ENCODE measurements at regions not wholly inside any gene's neighbourhood (a gene's known extent, or its start where the extent isn't known, plus 50 kb on each side); places are given as distances from the start of the nearest gene placed in this dataset.

DNA sequence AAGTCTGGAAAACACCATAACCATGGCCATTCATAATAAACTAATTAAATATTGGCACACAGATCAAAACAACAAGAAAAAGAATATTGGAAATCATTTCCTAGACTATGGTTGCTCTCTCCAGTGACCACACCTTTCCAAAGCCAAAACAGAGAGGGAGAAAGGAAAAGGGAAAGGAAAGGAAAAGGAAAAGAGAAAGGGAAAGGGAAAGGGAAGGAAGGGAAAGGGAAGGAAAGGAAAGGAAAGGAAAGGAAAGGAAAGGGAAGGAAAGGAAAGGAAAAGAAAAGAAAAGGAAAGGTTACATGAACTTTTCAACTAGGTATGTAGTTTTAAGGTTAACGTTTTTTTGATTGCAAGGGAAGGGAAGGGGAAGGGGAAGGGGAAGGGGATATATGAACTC lies 360.5 kb upstream of the SLC39A10 start:
- intact Hi-C loops (cut with DNase I; ENCODE audit: low total_unique reads) = no loop called here
- H3K4me1 ChIP-seq = no peaks in the 10 kb centered on the region
- TF ChIP-seq EP300 (IDR thresholded peaks at IDR 0.05) (no peak), POLR2A (IDR thresholded peaks at IDR 0.05) (no peak), POLR2AphosphoS5 (IDR thresholded peaks at IDR 0.05) (no peak)
- TF ChIP-seq, protein P1, sequence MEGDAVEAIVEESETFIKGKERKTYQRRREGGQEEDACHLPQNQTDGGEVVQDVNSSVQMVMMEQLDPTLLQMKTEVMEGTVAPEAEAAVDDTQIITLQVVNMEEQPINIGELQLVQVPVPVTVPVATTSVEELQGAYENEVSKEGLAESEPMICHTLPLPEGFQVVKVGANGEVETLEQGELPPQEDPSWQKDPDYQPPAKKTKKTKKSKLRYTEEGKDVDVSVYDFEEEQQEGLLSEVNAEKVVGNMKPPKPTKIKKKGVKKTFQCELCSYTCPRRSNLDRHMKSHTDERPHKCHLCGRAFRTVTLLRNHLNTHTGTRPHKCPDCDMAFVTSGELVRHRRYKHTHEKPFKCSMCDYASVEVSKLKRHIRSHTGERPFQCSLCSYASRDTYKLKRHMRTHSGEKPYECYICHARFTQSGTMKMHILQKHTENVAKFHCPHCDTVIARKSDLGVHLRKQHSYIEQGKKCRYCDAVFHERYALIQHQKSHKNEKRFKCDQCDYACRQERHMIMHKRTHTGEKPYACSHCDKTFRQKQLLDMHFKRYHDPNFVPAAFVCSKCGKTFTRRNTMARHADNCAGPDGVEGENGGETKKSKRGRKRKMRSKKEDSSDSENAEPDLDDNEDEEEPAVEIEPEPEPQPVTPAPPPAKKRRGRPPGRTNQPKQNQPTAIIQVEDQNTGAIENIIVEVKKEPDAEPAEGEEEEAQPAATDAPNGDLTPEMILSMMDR (IDR thresholded peaks at IDR 0.05) = no peak
- peaks cover 0 to 7% (median 0%) of the 10 kb centered on the region in 4 donors for H3K9me3 ChIP-seq
- no peaks in the 10 kb centered on the region for H3K27me3 ChIP-seq
- WGBS, 5 donors = 48 to 67% (median 52%) methylated on average over 1 of the region's 1 CpG
- H3K36me3 ChIP-seq = no peaks in the 10 kb centered on the region
- H3K27ac ChIP-seq = no peak overlapping the region
- no peak for DNase-seq
- no peak overlapping the region for H3K4me3 ChIP-seq

DNA sequence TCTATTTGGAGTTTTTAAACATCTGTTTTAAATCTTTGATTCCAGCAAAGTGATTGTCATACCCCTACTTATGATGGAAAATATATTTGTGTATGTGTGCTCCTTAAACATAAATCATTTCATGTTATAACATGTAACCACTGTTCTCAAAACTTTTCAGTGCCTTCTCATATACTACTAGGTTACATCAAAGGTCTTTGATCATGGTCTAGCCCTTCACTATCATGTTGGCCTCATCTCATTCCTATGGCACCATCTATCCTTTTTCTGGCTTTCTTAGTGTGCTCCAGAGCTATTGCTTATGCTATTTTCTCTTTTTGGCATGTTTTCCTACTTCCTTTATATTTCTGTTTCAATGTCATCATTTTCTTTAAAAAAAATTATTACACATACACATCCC lies 367.9 kb upstream of the SLC39A10 start:
- no peak for DNase-seq
- intact Hi-C loops (cut with DNase I; ENCODE audit: low total_unique reads) = no loop called here
- Histone ChIP-seq H3K27ac (no peak overlapping the region), H3K9me3 (no peaks in the 10 kb centered on the region), H3K4me3 (no peak overlapping the region), H3K4me1 (no peaks in the 10 kb centered on the region), H3K36me3 (no peaks in the 10 kb centered on the region), H3K27me3 (peaks cover 0 to 4% (median 0%) of the 10 kb centered on the region in 3 donors)
- TF ChIP-seq EP300 (IDR thresholded peaks at IDR 0.05) (no peak), POLR2AphosphoS5 (IDR thresholded peaks at IDR 0.05) (no peak), POLR2A (IDR thresholded peaks at IDR 0.05) (no peak)
- TF ChIP-seq, protein P1 (IDR thresholded peaks at IDR 0.05) = no peak

DNA sequence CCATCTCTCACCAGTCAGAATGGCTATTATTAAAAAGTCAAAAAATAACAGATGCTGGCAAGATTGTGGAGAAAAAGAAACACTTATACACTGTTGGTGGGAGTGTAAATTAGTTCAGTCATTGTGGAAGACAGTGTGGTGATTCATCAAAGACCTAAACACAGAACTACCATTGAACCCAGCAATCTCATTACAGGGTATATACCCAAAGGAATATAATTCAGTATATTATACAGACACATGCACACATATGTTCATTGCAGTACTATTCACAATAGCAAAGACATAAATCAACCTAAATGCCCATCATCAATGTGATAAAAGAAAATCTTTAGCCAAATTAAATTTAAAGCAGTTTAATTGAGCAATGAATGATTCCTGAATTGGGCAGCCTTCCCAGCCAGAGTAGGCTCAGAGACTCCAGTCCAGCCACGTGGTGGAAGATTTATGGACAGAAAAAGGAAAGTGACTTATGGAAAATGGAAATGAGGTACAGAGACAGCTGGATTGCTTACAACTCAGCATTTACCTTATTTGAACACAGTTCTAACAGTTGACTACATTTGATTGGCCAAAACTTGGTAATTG lies 377.1 kb upstream of the SLC39A10 start:
- no peak for DNase-seq
- H3K36me3 ChIP-seq = no peaks in the 10 kb centered on the region
- TF ChIP-seq, protein P1 (IDR thresholded peaks at IDR 0.05) = no peak
- TF ChIP-seq EP300 (IDR thresholded peaks at IDR 0.05) = no peak
- no peak for TF ChIP-seq POLR2A (IDR thresholded peaks at IDR 0.05)
- no peak for TF ChIP-seq POLR2AphosphoS5 (IDR thresholded peaks at IDR 0.05)
- H3K4me3 ChIP-seq = no peak overlapping the region
- H3K27me3 ChIP-seq = no peaks in the 10 kb centered on the region
- WGBS, 5 donors = 35 to 44% (median 38%) methylated on average over 1 of the region's 1 CpG
- intact Hi-C loops (cut with DNase I; ENCODE audit: low total_unique reads) = no loop called here
- no peaks in the 10 kb centered on the region for H3K9me3 ChIP-seq
- no peak overlapping the region for H3K27ac ChIP-seq
- no peaks in the 10 kb centered on the region for H3K4me1 ChIP-seq

DNA sequence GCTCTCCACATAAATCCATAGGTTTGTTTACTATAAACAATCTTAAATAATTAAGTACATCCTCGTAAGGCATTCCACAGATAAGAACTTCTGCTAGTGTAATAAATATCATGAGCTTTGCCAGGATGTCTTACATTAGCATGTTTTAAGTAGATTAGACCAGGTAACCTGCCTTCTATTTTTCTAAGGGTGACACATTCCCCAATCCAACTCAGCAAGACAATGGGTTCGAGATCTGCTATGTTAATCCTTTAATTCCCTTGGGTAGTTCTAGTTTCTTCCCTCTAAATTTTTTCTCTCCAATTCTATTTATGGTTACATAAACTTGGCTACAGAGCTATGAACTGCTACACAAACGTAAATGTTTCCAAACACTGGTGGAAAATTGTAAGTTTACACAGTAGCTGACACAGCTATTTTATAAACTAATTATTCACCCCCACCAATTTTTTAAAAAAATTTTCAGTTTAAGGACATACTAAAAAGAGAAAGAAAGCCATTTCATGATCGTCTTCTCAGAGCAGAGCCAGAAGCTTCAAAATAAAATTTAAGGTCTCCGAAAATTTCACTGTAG lies 386.5 kb upstream of the SLC39A10 start:
- intact Hi-C loops (cut with DNase I; ENCODE audit: low total_unique reads) = no loop called here
- WGBS, 5 donors = 50 to 64% (median 56%) methylated on average over 5 of the region's 5 CpGs

More for the DNA sequence above, 386.5 kb upstream of the SLC39A10 start:
- no peaks in the 10 kb centered on the region for H3K27me3 ChIP-seq
- no peaks in the 10 kb centered on the region for H3K36me3 ChIP-seq
- no peak for TF ChIP-seq EP300 (IDR thresholded peaks at IDR 0.05)
- TF ChIP-seq POLR2A (IDR thresholded peaks at IDR 0.05) = no peak
- no peak for TF ChIP-seq POLR2AphosphoS5 (IDR thresholded peaks at IDR 0.05)
- TF ChIP-seq, protein P1 (IDR thresholded peaks at IDR 0.05) = no peak
- peaks cover 0 to 3% (median 0%) of the 10 kb centered on the region in 4 donors for H3K9me3 ChIP-seq
- H3K4me3 ChIP-seq = no peak overlapping the region
- no peaks in the 10 kb centered on the region for H3K4me1 ChIP-seq
- DNase-seq = no peak
- no peak overlapping the region for H3K27ac ChIP-seq

Data from stomach (tissue), 8 donors.